GM13977 (cell line): ENCODE measurements at regions not wholly inside any gene's neighbourhood (a gene's known extent, or its start where the extent isn't known, plus 50 kb on each side); places are given as distances from the start of the nearest gene placed in this dataset.

Experiments
- DNase-seq: peaks from one replicate; pipeline ENCODE4 v3.0.0; 2012; ENCODE audit warnings: low spot score
- in situ Hi-C: fragments of 300-500 bp; cut with MboI; formaldehyde crosslinking; loops from one replicate; pipeline ENCODE4 v1.12.0; 2022; ENCODE audit warnings: low sequenced_read_pairs, low pct_unique_long_range_greater_than_20kb, mixed read lengths, inconsistent platforms; ENCODE audit not compliant: unreplicated experiment
- TF ChIP-seq, protein P1 (sequence below): IDR thresholded peaks from 2 replicates; pipeline ENCODE4 v1.5.1; 2012; ENCODE audit warnings: mild to moderate bottlenecking, control low read depth; ENCODE audit not compliant: insufficient read depth; ENCODE audit errors: extremely low read depth, missing control alignments

- in situ Hi-C loops: no loop called here
- DNase-seq: no peak
These were observed 56.0 kb upstream of the ATP2B2 start for GRCh38 chr3:10561162-10561945.

DNA sequence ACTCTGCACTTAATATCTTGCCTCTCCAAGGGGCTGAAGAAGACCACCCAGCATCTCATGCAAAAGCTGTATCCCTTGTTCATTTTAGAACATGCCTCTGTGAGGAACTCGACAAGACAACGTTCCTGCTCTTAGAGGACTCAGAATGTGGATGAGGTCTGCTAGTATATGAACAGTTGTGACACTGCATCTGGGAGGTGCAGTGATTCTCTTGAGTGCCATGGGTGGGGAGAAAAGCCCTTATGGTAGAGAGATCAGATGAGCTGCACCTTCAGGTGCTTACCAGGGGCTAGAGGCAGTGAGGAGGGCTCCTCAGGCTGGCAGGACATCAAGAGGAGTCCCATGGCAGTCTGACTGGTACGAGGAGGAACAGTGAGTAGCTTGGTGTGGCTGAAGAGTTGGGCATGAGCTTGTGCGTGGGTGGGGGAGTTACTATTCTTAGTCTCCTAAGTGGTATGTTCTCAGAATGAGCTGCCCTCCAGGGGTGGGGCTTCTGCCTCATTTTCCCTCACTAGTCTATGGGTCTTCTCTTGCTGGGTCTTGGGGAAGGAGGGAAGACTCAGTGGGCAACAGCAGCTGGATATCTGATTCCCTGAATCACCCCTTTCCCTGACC, 56.7 kb upstream of the ATP2B2 start:
- TF ChIP-seq, protein P1, sequence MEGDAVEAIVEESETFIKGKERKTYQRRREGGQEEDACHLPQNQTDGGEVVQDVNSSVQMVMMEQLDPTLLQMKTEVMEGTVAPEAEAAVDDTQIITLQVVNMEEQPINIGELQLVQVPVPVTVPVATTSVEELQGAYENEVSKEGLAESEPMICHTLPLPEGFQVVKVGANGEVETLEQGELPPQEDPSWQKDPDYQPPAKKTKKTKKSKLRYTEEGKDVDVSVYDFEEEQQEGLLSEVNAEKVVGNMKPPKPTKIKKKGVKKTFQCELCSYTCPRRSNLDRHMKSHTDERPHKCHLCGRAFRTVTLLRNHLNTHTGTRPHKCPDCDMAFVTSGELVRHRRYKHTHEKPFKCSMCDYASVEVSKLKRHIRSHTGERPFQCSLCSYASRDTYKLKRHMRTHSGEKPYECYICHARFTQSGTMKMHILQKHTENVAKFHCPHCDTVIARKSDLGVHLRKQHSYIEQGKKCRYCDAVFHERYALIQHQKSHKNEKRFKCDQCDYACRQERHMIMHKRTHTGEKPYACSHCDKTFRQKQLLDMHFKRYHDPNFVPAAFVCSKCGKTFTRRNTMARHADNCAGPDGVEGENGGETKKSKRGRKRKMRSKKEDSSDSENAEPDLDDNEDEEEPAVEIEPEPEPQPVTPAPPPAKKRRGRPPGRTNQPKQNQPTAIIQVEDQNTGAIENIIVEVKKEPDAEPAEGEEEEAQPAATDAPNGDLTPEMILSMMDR: no peak
- in situ Hi-C loops: no loop called here
- no peak for DNase-seq

More at GRCh38 chr3:10561162-10561945, 56.0 kb upstream of the ATP2B2 start:
- TF ChIP-seq, protein P1: no peak

- TF ChIP-seq, protein P1: no peak
- no peak for DNase-seq
- in situ Hi-C loops: no loop called here
These were observed 58.0 kb upstream of the ATP2B2 start for GRCh38 chr3:10563396-10563795.

- in situ Hi-C loops: no loop called here
- TF ChIP-seq, protein P1: no peak
- no peak for DNase-seq
These were observed 60.4 kb upstream of the ATP2B2 start for GRCh38 chr3:10565814-10566213.

DNA sequence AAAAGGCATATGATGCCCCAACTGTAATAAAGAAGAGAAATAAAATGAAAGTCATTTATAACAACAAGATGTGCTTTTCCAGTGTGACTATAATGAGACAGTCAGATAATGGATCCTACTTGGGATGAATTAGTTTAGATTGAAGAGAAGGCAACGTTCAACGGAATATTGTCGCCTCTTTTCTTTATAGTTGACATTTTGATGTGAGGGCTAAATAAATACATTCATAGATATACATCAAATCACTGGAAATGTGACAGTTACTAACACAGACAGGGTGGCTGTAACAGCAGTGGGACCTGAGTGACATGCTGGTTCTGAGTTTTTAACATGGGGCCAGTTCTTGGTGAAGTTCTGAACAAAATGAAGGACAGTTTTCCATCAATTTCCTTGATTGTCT, 61.1 kb upstream of the ATP2B2 start:
- TF ChIP-seq, protein P1: no peak
- in situ Hi-C loops: no loop called here
- no peak for DNase-seq

GRCh38 chr3:10568549-10568948, 63.2 kb upstream of the ATP2B2 start:
- DNase-seq: no peak
- in situ Hi-C loops: no loop called here
- TF ChIP-seq, protein P1: no peak
